Right lobe of liver (tissue), 4 donors: ENCODE measurements at regions not wholly inside any gene's neighbourhood (a gene's known extent, or its start where the extent isn't known, plus 50 kb on each side); places are given as distances from the start of the nearest gene placed in this dataset.

Source experiments
- POLR2A ChIP-seq: fragments of 450-650 bp; IDR thresholded peaks from one replicate; pipeline ENCODE4 v1.6.1; 2017; ENCODE audit warnings: antibody characterized with exemption, mild to moderate bottlenecking
- TF ChIP-seq, protein P1 (sequence below), 4 donors: fragments of 200-600 bp in 3 of 4; fragments of 450-650 bp in 1 of 4; IDR thresholded peaks; one replicate each; pipeline versions ENCODE4 v1.5.1 to v1.8.0; 2016 to 2022; ENCODE audit warnings: antibody characterized with exemption in 4 of 4, mild to moderate bottlenecking in 2 of 4
- donor health status: DM: no; HTN: no; CAD: no.
- donor health status: DM: no; HTN: no; CAD: no.
- donor health status: DM: no; HTN: yes; CAD: no.

DNA sequence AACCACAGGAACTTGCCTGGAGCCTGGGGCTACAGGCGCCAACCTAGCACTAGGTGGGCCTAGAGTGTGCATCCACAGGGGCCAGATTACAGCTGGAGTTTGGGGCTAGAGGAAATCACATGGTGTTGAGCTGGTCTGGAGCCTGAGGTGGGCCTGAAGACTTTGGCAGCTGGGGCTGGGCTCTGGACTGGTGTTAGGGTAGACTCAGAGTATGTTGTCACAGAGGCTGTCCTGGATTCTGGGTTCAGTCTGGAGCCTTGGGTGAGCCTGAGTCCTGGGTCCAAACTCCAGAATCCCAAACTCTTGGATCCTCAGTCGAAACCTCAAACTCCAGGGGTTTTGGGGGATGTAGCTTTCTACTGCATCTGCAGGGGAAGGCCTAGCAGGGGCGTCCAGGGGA, 356.7 kb downstream of the FRK start:
- TF ChIP-seq, protein P1, sequence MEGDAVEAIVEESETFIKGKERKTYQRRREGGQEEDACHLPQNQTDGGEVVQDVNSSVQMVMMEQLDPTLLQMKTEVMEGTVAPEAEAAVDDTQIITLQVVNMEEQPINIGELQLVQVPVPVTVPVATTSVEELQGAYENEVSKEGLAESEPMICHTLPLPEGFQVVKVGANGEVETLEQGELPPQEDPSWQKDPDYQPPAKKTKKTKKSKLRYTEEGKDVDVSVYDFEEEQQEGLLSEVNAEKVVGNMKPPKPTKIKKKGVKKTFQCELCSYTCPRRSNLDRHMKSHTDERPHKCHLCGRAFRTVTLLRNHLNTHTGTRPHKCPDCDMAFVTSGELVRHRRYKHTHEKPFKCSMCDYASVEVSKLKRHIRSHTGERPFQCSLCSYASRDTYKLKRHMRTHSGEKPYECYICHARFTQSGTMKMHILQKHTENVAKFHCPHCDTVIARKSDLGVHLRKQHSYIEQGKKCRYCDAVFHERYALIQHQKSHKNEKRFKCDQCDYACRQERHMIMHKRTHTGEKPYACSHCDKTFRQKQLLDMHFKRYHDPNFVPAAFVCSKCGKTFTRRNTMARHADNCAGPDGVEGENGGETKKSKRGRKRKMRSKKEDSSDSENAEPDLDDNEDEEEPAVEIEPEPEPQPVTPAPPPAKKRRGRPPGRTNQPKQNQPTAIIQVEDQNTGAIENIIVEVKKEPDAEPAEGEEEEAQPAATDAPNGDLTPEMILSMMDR (IDR thresholded peaks at IDR 0.05) = no peak
- no peak for TF ChIP-seq POLR2A
